Endothelial cell of umbilical vein (primary cell): ENCODE measurements at regions not wholly inside any gene's neighbourhood (a gene's known extent, or its start where the extent isn't known, plus 50 kb on each side); places are given as distances from the start of the nearest gene placed in this dataset.

ENCODE experiments used
- BruUV-seq: library from RNA; stranded (reverse); fragments of 400-500 nt; replicated peaks from 2 replicates; lab custom pipeline; 2021; lab: Mats Ljungman, UMichigan
- CTCF ChIA-PET: fragments of 300-600, 350-600 bp; sonication (Branson Sonifier 250); formaldehyde crosslinking; loops from one replicate; lab custom pipeline; 2021; ENCODE audit warnings: antibody characterized with exemption, inconsistent platforms; lab: Charles Lee
- POLR2A ChIA-PET: fragments of 300-600, 350-600 bp; sonication (Branson Sonifier 250); formaldehyde crosslinking; loops from one replicate; lab custom pipeline; 2021; ENCODE audit warnings: antibody characterized with exemption, inconsistent platforms; lab: Charles Lee
- DNase-seq: peaks from one replicate; pipeline ENCODE4 v3.0.0-alpha.2; 2011; ENCODE audit warnings: low read depth, low spot score
- FAIRE-seq: peaks from 2 replicates; lab custom pipeline; 2011; peaks lifted over from hg19 to GRCh38; lab: Jason Lieb, UNC
- H2AFZ ChIP-seq: 2 replicates; pipeline ENCODE4 v1.6.0; 2012; ENCODE audit warnings: low read depth, low read length, control low read depth, inconsistent platforms
- H3K27ac ChIP-seq: 2 replicates; pipeline ENCODE4 v1.5.1; 2011; ENCODE audit warnings: low read depth, mild to moderate bottlenecking, control low read depth, low read length, moderate library complexity; ENCODE audit not compliant: insufficient read depth
- H3K27me3 ChIP-seq, 2 experiments: 2 replicates each; pipeline versions ENCODE4 v1.6.0 to v1.6.1; 2011; ENCODE audit warnings: low read length in 2 of 2, mixed read lengths in 1 of 2; ENCODE audit not compliant: control insufficient read depth in 2 of 2, insufficient read depth in 2 of 2
- H3K36me3 ChIP-seq, 2 experiments: 2 replicates in 1 of 2; 3 replicates in 1 of 2; pipeline ENCODE4 v1.5.1; 2011; ENCODE audit warnings: low read length in 2 of 2, mild to moderate bottlenecking in 1 of 2, moderate library complexity in 1 of 2; ENCODE audit not compliant: control insufficient read depth in 2 of 2, insufficient read depth in 2 of 2; ENCODE audit errors: extremely low read depth in 1 of 2
- H3K4me1 ChIP-seq: 3 replicates; pipeline ENCODE4 v1.5.1; 2011; ENCODE audit warnings: mild to moderate bottlenecking, low read length; ENCODE audit not compliant: control insufficient read depth, insufficient read depth; ENCODE audit errors: extremely low read depth
- H3K4me2 ChIP-seq: 2 replicates; pipeline ENCODE4 v1.6.1; 2011; ENCODE audit warnings: low read length, control low read depth, mixed read lengths; ENCODE audit not compliant: insufficient read depth
- H3K4me3 ChIP-seq, 3 experiments: fragments of 200-600 bp in 1 of 3; sonication (generic), shearing (Covaris generic) in 1 of 3; replicated peaks in 1 of 3; 2 replicates each; pipeline ENCODE4 v1.5.1; 2011 to 2016; ENCODE audit warnings: control low read depth in 3 of 3, low read length in 3 of 3, mild to moderate bottlenecking in 2 of 3, inconsistent platforms in 1 of 3, low read depth in 1 of 3, moderate library complexity in 1 of 3; ENCODE audit not compliant: insufficient read depth in 1 of 3
- H3K79me2 ChIP-seq: 2 replicates; pipeline ENCODE4 v1.6.0; 2012; ENCODE audit warnings: low read length, inconsistent platforms; ENCODE audit not compliant: control insufficient read depth, insufficient read depth
- H3K9ac ChIP-seq: replicated peaks from 2 replicates; pipeline ENCODE3; 2011; ENCODE audit warnings: low read length, control low read depth; ENCODE audit not compliant: insufficient read depth; ENCODE audit errors: extremely low read depth
- H3K9me1 ChIP-seq: replicated peaks from 3 replicates; pipeline ENCODE4 v1.6.0; 2011; ENCODE audit warnings: mild to moderate bottlenecking, low read length; ENCODE audit not compliant: control insufficient read depth, insufficient read depth; ENCODE audit errors: extremely low read depth
- H3K9me3 ChIP-seq: replicated peaks from 2 replicates; pipeline ENCODE4 v1.5.1; 2012; ENCODE audit warnings: low read length, inconsistent platforms; ENCODE audit not compliant: control insufficient read depth, insufficient read depth
- H4K20me1 ChIP-seq: replicated peaks from 2 replicates; pipeline ENCODE3; 2011; ENCODE audit warnings: mild to moderate bottlenecking, low read length; ENCODE audit not compliant: control insufficient read depth, insufficient read depth; ENCODE audit errors: extremely low read depth
- EZH2 ChIP-seq: IDR thresholded peaks from 2 replicates; pipeline ENCODE4 v1.6.1; 2012; ENCODE audit warnings: borderline replicate concordance, low read depth, mild to moderate bottlenecking, moderate library complexity, low read length, inconsistent platforms; ENCODE audit not compliant: severe bottlenecking
- FOS ChIP-seq: IDR thresholded peaks from 2 replicates; pipeline ENCODE4 v1.6.1; 2011; ENCODE audit warnings: mild to moderate bottlenecking, low read length, moderate library complexity, borderline replicate concordance; ENCODE audit not compliant: insufficient read depth
- GATA2 ChIP-seq: IDR thresholded peaks from 2 replicates; pipeline ENCODE4 v1.7.0; 2011; ENCODE audit warnings: low read depth, mild to moderate bottlenecking, moderate library complexity, mixed read lengths, low read length; ENCODE audit not compliant: insufficient read length, insufficient read depth
- JUN ChIP-seq: IDR thresholded peaks from 2 replicates; pipeline ENCODE4 v1.6.1; 2011; ENCODE audit warnings: borderline replicate concordance, low read depth; ENCODE audit not compliant: insufficient read length, insufficient read depth
- MAX ChIP-seq: IDR thresholded peaks from 2 replicates; pipeline ENCODE4 v1.6.1; 2011; ENCODE audit not compliant: insufficient read depth, insufficient read length
- MYC ChIP-seq: IDR thresholded peaks from one replicate; pipeline ENCODE4 v1.6.1; 2011; ENCODE audit warnings: mild to moderate bottlenecking, low read depth, low read length
- POLR2A ChIP-seq: IDR thresholded peaks from 2 replicates; pipeline ENCODE4 v1.6.1; 2012; ENCODE audit warnings: low read depth, mild to moderate bottlenecking, control low read depth, low read length
- POLR2AphosphoS5 ChIP-seq: IDR thresholded peaks from 2 replicates; pipeline ENCODE4 v1.6.1; 2012; ENCODE audit warnings: low read depth, mild to moderate bottlenecking, control low read depth, low read length, moderate library complexity; ENCODE audit not compliant: insufficient read depth
- dilution Hi-C: fragments of 300-500 bp; cut with MboI; formaldehyde crosslinking; loops from one replicate; pipeline ENCODE4 v1.15.0; 2019; ENCODE audit warnings: low sequenced_read_pairs; ENCODE audit not compliant: extremely low pct_ligation_motif_present
- intact Hi-C: fragments of 100-400 bp; cut with micrococcal nuclease; formaldehyde crosslinking; loops from one replicate; pipeline ENCODE4 v1.10.0; 2022
- TF ChIP-seq, protein P1 (sequence below), 2 donors: IDR thresholded peaks; 1 replicate in 1 of 2; 2 replicates in 1 of 2; pipeline ENCODE4 v1.5.1; 2011; ENCODE audit warnings: low read length in 2 of 2, mild to moderate bottlenecking in 2 of 2, moderate library complexity in 2 of 2, control low read depth in 1 of 2, inconsistent platforms in 1 of 2, low read depth in 1 of 2; ENCODE audit not compliant: insufficient read depth in 1 of 2; ENCODE audit errors: extremely low read depth in 1 of 2

DNA sequence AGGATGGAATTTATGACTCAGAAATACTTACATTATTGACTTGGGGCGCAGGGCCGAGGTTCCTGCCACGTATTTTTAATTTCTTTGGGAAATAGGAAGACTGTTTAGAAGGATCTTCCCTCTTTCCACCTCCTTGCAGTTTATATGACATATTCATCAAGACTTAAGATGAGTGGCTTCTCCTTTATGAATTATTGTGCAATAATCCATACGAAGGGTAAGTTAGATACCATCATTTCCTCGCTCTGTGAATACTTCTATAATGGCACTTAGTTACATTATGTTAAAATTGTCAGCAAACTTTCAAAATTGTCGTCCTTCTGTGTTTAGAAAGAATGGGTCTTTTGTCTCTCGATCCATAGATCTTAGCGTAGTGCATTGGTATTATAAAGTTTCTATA, 328.8 kb upstream of the UBE2E3 start:
- no peaks in the 10 kb centered on the region for H3K36me3 ChIP-seq
- no peak overlapping the region for H2AFZ ChIP-seq
- BruUV-seq, result no TSS peak
- no peak overlapping the region for H3K9ac ChIP-seq
- H3K27me3 ChIP-seq, result no peaks in the 10 kb centered on the region
- DNase-seq (no peak), FAIRE-seq (no peak)
- dilution Hi-C loops (no loop called here), intact Hi-C loops (no loop called here)
- ChIA-PET POLR2A (no interaction called here), CTCF (no interaction called here)
- H3K4me2 ChIP-seq, result no peak overlapping the region
- H3K4me3 ChIP-seq, result no peak overlapping the region
- no peaks in the 10 kb centered on the region for H3K9me3 ChIP-seq
- H3K9me1 ChIP-seq, result no peaks in the 10 kb centered on the region
- H3K27ac ChIP-seq, result no peak overlapping the region
- no peaks in the 10 kb centered on the region for H3K79me2 ChIP-seq
- TF ChIP-seq POLR2AphosphoS5 (no peak), GATA2 (no peak), POLR2A (no peak), MYC (no peak), JUN (no peak), FOS (no peak), EZH2 (no peak), MAX (no peak)
- TF ChIP-seq, protein P1, sequence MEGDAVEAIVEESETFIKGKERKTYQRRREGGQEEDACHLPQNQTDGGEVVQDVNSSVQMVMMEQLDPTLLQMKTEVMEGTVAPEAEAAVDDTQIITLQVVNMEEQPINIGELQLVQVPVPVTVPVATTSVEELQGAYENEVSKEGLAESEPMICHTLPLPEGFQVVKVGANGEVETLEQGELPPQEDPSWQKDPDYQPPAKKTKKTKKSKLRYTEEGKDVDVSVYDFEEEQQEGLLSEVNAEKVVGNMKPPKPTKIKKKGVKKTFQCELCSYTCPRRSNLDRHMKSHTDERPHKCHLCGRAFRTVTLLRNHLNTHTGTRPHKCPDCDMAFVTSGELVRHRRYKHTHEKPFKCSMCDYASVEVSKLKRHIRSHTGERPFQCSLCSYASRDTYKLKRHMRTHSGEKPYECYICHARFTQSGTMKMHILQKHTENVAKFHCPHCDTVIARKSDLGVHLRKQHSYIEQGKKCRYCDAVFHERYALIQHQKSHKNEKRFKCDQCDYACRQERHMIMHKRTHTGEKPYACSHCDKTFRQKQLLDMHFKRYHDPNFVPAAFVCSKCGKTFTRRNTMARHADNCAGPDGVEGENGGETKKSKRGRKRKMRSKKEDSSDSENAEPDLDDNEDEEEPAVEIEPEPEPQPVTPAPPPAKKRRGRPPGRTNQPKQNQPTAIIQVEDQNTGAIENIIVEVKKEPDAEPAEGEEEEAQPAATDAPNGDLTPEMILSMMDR (IDR thresholded peaks at IDR 0.05; ENCODE audit: extremely low read depth in 1 of 2, insufficient read depth in 1 of 2, low read depth in 1 of 2, low read length in 2 of 2), result no peak
- no peaks in the 10 kb centered on the region for H3K4me1 ChIP-seq
- H4K20me1 ChIP-seq, result no peaks in the 10 kb centered on the region
